K562 (cell line): ENCODE measurements at regions not wholly inside any gene's neighbourhood (a gene's known extent, or its start where the extent isn't known, plus 50 kb on each side); places are given as distances from the start of the nearest gene placed in this dataset.

ENCODE experiments used
- ATAC-seq: fragments of 200-7000 bp; cut with Tn5 transposase; 3 replicates; pipeline ENCODE4 v1.9.1; 2020; ENCODE audit warnings: moderate library complexity
- BruUV-seq: library from RNA; stranded (reverse); fragments of 400-500 nt; replicated peaks from 2 replicates; lab custom pipeline; 2021; lab: Mats Ljungman, UMichigan
- CTCF ChIA-PET: fragments of 300-600 bp; formaldehyde crosslinking; extraction: SDS; loops from one replicate; lab custom pipeline; 2021; ENCODE audit warnings: low intra/inter-chr PET ratio; lab: Yijun Ruan, JAX
- POLR2A ChIA-PET: fragments of 300-600, 350-650 bp; sonication (Branson Sonifier 250); formaldehyde crosslinking; extraction: SDS; loops from one replicate; lab custom pipeline; 2021; ENCODE audit warnings: antibody characterized with exemption, inconsistent platforms; lab: Yijun Ruan, JAX
- DNase-seq, 4 experiments: peaks; one replicate each; pipeline versions ENCODE4 v3.0.0 to v3.0.0-alpha.2; 2011 to 2018; ENCODE audit warnings: low spot score in 3 of 4, mixed read lengths in 3 of 4; ENCODE audit errors: extremely low read depth in 1 of 4
- FAIRE-seq: peaks from 2 replicates; lab custom pipeline; 2011; peaks lifted over from hg19 to GRCh38; lab: Jason Lieb, UNC
- H2AFZ ChIP-seq: 2 replicates; pipeline ENCODE4 v1.6.0; 2011; ENCODE audit warnings: low read depth, low read length, control low read depth, inconsistent platforms
- H3K27ac ChIP-seq: fragments of 200-600 bp; 3 replicates; pipeline ENCODE4 v1.8.0; 2011; ENCODE audit warnings: low read depth, mild to moderate bottlenecking, control low read depth, inconsistent platforms, low read length, moderate library complexity, mixed read lengths; ENCODE audit errors: extremely low read depth
- H3K27me3 ChIP-seq, 2 experiments: fragments of 300-600 bp in 1 of 2; 2 replicates in 1 of 2; 3 replicates in 1 of 2; pipeline versions ENCODE4 v1.6.0 to v1.8.0; 2011; ENCODE audit warnings: inconsistent platforms in 2 of 2, low read length in 2 of 2, mild to moderate bottlenecking in 1 of 2, mixed read lengths in 1 of 2, moderate library complexity in 1 of 2; ENCODE audit not compliant: control insufficient read depth in 2 of 2, insufficient read depth in 2 of 2
- H3K36me3 ChIP-seq: fragments of 300-600 bp; 3 replicates; pipeline ENCODE4 v1.8.0; 2011; ENCODE audit warnings: mild to moderate bottlenecking, low read length, inconsistent platforms; ENCODE audit not compliant: control insufficient read depth, insufficient read depth
- H3K4me1 ChIP-seq, 2 experiments: fragments of 200-600 bp in 1 of 2; replicated peaks in 1 of 2; 2 replicates in 1 of 2; 3 replicates in 1 of 2; pipeline versions ENCODE4 v1.5.1 to v1.8.0; 2011; ENCODE audit warnings: inconsistent platforms in 2 of 2, low read length in 2 of 2, mild to moderate bottlenecking in 1 of 2, mixed read lengths in 1 of 2, moderate library complexity in 1 of 2; ENCODE audit not compliant: control insufficient read depth in 2 of 2, insufficient read depth in 2 of 2
- H3K4me2 ChIP-seq: 2 replicates; pipeline ENCODE4 v1.6.1; 2011; ENCODE audit warnings: low read length, control low read depth, inconsistent platforms, mixed read lengths; ENCODE audit not compliant: insufficient read depth
- H3K4me3 ChIP-seq: fragments of 200-600 bp; sonication (generic), shearing (Covaris generic); 2 replicates; pipeline ENCODE4 v1.5.1; 2016; ENCODE audit warnings: control low read depth, inconsistent platforms
- H3K79me2 ChIP-seq: fragments of 200-600 bp; 3 replicates; pipeline ENCODE4 v1.8.0; 2011; ENCODE audit warnings: low read length, inconsistent platforms; ENCODE audit not compliant: control insufficient read depth, insufficient read depth
- H3K9ac ChIP-seq, 2 experiments: 2 replicates each; pipeline versions ENCODE4 v1.6.0 to v1.6.1; 2011; ENCODE audit warnings: low read depth in 2 of 2, low read length in 2 of 2, control low read depth in 1 of 2, inconsistent platforms in 1 of 2, mild to moderate bottlenecking in 1 of 2, mixed read lengths in 1 of 2; ENCODE audit not compliant: insufficient read depth in 1 of 2
- H3K9me1 ChIP-seq: one replicate; pipeline ENCODE4 v1.6.0; 2011; ENCODE audit warnings: inconsistent platforms, mild to moderate bottlenecking, low read length, moderate library complexity; ENCODE audit not compliant: control insufficient read depth, insufficient read depth
- H3K9me3 ChIP-seq: replicated peaks from 2 replicates; pipeline ENCODE4 v1.5.1; 2011; ENCODE audit warnings: low read depth, low read length, inconsistent platforms; ENCODE audit not compliant: control insufficient read depth, insufficient read depth
- H4K20me1 ChIP-seq: replicated peaks from 2 replicates; pipeline ENCODE4 v1.6.1; 2011; ENCODE audit warnings: low read length, inconsistent platforms, mixed read lengths; ENCODE audit not compliant: control insufficient read depth, insufficient read depth
- HDAC2 ChIP-seq: fragments of 450-650 bp; IDR thresholded peaks from 2 replicates; pipeline ENCODE4 v1.6.1; 2016; ENCODE audit warnings: mild to moderate bottlenecking
- HMBOX1 ChIP-seq: sonication (generic); IDR thresholded peaks from 2 replicates; pipeline ENCODE4 v1.6.1; 2016
- KDM1A ChIP-seq, 2 experiments: fragments of 450-650 bp; IDR thresholded peaks; 2 replicates each; pipeline ENCODE4 v1.6.1; 2016; ENCODE audit warnings: mild to moderate bottlenecking in 2 of 2
- ZSCAN32 ChIP-seq: fragments of 450-650 bp; formaldehyde crosslinking; IDR thresholded peaks from 2 replicates; pipeline ENCODE4 v1.4.0; 2020; ENCODE audit warnings: mild to moderate bottlenecking, moderate library complexity
- WGBS: fragments of 100-300 bp; shearing (Covaris generic); methylation state at CpG from one replicate; pipeline ENCODE4 v1.1.6; 2016; ENCODE audit warnings: low coverage, mixed read lengths; ENCODE audit not compliant: insufficient coverage; ENCODE audit errors: missing lambda C conversion rate; 5-methylcytosine and 5-hydroxymethylcytosine counted together
- in situ Hi-C: fragments of 300-500 bp; cut with MboI; formaldehyde crosslinking; loops from 4 replicates; pipeline ENCODE4 v1.15.0; 2018; ENCODE audit warnings: inconsistent platforms, mixed read lengths
- intact Hi-C: fragments of 100-400 bp; cut with micrococcal nuclease; formaldehyde crosslinking; loops from 2 replicates; pipeline ENCODE4 v1.14.2; 2022
- TF ChIP-seq, protein P1 (sequence below), 2 experiments: fragments of 200-800 bp in 1 of 2; sonication (Bioruptor generic) in 1 of 2; sonication (generic) in 1 of 2; formaldehyde crosslinking in 1 of 2; IDR thresholded peaks in 1 of 2; conservative IDR thresholded peaks in 1 of 2; 2 replicates each; pipeline versions ENCODE4 v1.5.0 to v1.6.1; 2016 to 2020; ENCODE audit warnings: missing compliant biosample characterization in 1 of 2, missing genetic modification characterization in 1 of 2, missing genetic modification reagents in 1 of 2

GRCh38 chr12:46459861-46460545, 87.4 kb upstream of the SLC38A2 start (continued):
- TF ChIP-seq, protein P1, sequence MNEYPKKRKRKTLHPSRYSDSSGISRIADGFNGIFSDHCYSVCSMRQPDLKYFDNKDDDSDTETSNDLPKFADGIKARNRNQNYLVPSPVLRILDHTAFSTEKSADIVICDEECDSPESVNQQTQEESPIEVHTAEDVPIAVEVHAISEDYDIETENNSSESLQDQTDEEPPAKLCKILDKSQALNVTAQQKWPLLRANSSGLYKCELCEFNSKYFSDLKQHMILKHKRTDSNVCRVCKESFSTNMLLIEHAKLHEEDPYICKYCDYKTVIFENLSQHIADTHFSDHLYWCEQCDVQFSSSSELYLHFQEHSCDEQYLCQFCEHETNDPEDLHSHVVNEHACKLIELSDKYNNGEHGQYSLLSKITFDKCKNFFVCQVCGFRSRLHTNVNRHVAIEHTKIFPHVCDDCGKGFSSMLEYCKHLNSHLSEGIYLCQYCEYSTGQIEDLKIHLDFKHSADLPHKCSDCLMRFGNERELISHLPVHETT (CRISPR knock-in tag; conservative IDR thresholded peaks at IDR 0.05 in 1 of 2, IDR thresholded peaks at IDR 0.05 in 1 of 2): no peak
- TF ChIP-seq HDAC2: no peak
- TF ChIP-seq ZSCAN32 (CRISPR knock-in tag): no peak

DNA sequence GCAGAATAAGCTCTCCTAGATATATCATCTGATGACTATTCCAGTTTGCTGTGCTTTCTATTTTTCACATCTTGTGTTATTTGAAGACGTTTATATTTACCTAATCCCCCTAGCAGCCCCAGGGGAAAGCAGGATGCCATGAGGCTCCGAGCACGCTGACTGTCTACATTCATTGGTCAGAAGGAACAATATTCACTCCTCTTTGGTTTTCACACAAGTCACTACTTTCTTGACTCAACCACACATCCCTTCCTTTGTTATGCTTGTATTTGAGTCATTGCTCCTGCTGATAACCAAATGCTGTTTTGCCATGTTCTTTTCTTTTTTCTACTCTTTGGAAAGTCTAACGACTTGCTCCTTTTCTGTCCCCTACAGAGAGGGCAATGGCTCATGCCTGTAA, 86.5 kb upstream of the SLC38A2 start:
- no peak overlapping the region for H3K4me3 ChIP-seq
- no peaks in the 10 kb centered on the region for H3K36me3 ChIP-seq
- H3K79me2 ChIP-seq: no peaks in the 10 kb centered on the region
- 0 out of 2 replicates have a peak, but pooled peaks have one; percentile 13 for TF ChIP-seq HMBOX1
- TF ChIP-seq KDM1A (IDR thresholded peaks at IDR 0.05): no peak
- TF ChIP-seq, all 486 proteins: peak for 1
- Histone ChIP-seq H3K4me1 (peaks cover 0 to 28% of the 10 kb centered on the region in 2 experiments), H3K9me3 (no peaks in the 10 kb centered on the region), H3K27ac (no peak overlapping the region), H3K9ac (no peak overlapping the region), H2AFZ (no peak overlapping the region), H3K27me3 (no peaks in the 10 kb centered on the region), H3K9me1 (no peaks in the 10 kb centered on the region), H4K20me1 (no peaks in the 10 kb centered on the region), H3K4me2 (no peak overlapping the region)
- in situ Hi-C loops: no loop called here
- 46% methylated on average over 4 of the region's 4 CpGs for WGBS
- DNase-seq (no peak), ATAC-seq (no peak), FAIRE-seq (no peak)
- BruUV-seq: no TSS peak
- CTCF ChIA-PET: no interaction called here
- intact Hi-C loops: no loop called here
- POLR2A ChIA-PET: interaction anchor here (0.5 to 1.5 kb wide), 2 partner anchors 27 to 185 kb away, joined by 3 to 4 read pairs; no protein-coding TSS in a partner anchor
